NCI-H1048 (cell line): ENCODE measurements at regions not wholly inside any gene's neighbourhood (a gene's known extent, or its start where the extent isn't known, plus 50 kb on each side); places are given as distances from the start of the nearest gene placed in this dataset.
"Not testable (repeated sequence)": the region's sequence is repeated elsewhere in the genome, so short reads cannot be mapped to it uniquely, and the experiment has no call there.

Experiments used
- DNase-seq: peaks from one replicate; lab custom pipeline; 2025; lab: John Stamatoyannopoulos, UW

- no peak for DNase-seq
Observed at GRCh38 chr2:19201911-19202462, 156.4 kb downstream of the OSR1 start.

GRCh38 chr2:19198381-19198780 is 160.0 kb downstream of the OSR1 start:
- DNase-seq, result no peak

GRCh38 chr2:19195661-19196060 is 162.8 kb downstream of the OSR1 start:
- no peak for DNase-seq

- DNase-seq, result no peak
Observed at GRCh38 chr2:19189391-19189790, 169.0 kb downstream of the OSR1 start.

- DNase-seq, result no peak
Observed at GRCh38 chr2:19187323-19188020, 171.0 kb downstream of the OSR1 start.

- no peak for DNase-seq
Observed at GRCh38 chr2:19185086-19185485, 173.3 kb downstream of the OSR1 start.

- no peak for DNase-seq
Observed at GRCh38 chr2:19178175-19178574, 180.2 kb downstream of the OSR1 start.

GRCh38 chr2:19176977-19177376 is 181.4 kb downstream of the OSR1 start:
- no peak for DNase-seq

- no peak for DNase-seq
Observed at GRCh38 chr2:19176172-19176852, 182.1 kb downstream of the OSR1 start.

- DNase-seq, result no peak
Observed at GRCh38 chr2:19174176-19174575, 184.2 kb downstream of the OSR1 start.

GRCh38 chr2:19171409-19171808 is 187.0 kb downstream of the OSR1 start:
- DNase-seq, result no peak

- no peak for DNase-seq
Observed at GRCh38 chr2:19169134-19169768, 189.2 kb downstream of the OSR1 start.

- not testable (repeated sequence) for DNase-seq
Observed at GRCh38 chr2:19164099-19164498, 194.3 kb downstream of the OSR1 start.

GRCh38 chr2:19158896-19159295 is 199.5 kb downstream of the OSR1 start:
- DNase-seq, result no peak

GRCh38 chr2:19158211-19158610 is 200.2 kb downstream of the OSR1 start:
- DNase-seq, result no peak

- no peak for DNase-seq
Observed at GRCh38 chr2:19156646-19157045, 201.8 kb downstream of the OSR1 start.

- no peak for DNase-seq
Observed at GRCh38 chr2:19150726-19151125, 207.7 kb downstream of the OSR1 start.

GRCh38 chr2:19146867-19147266 is 211.6 kb downstream of the OSR1 start:
- DNase-seq, result no peak

GRCh38 chr2:19141234-19142004 is 217.0 kb downstream of the OSR1 start:
- no peak for DNase-seq

GRCh38 chr2:19140463-19141208 is 217.8 kb downstream of the OSR1 start:
- no peak for DNase-seq

GRCh38 chr2:19139386-19139785 is 219.0 kb downstream of the OSR1 start:
- DNase-seq, result no peak
